ENCODE measurements at regions not wholly inside any gene's neighbourhood (a gene's known extent, or its start where the extent isn't known, plus 50 kb on each side); places are given as distances from the start of the nearest gene placed in this dataset.

GRCh38 chr12:58767496-58767895 is 152.8 kb downstream of the LRIG3 start:
- Histone ChIP-seq H3K27ac (no peak overlapping the region), H3K4me1 (peaks cover 0 to 13% of the 10 kb centered on the region in 2 donors), H3K27me3 (no peaks in the 10 kb centered on the region), H3K4me3 (no peak overlapping the region), H3K36me3 (no peaks in the 10 kb centered on the region), H3K9me3 (peaks cover 0 to 6% of the 10 kb centered on the region in 2 donors)
- no peak for TF ChIP-seq CTCF (IDR thresholded peaks at IDR 0.05)
- DNase-seq (ENCODE audit: low spot score) = no peak

GRCh38 chr12:58773986-58774385 is 146.3 kb downstream of the LRIG3 start:
- Histone ChIP-seq H3K27me3 (no peaks in the 10 kb centered on the region), H3K4me3 (no peak overlapping the region), H3K4me1 (peaks cover 0 to 15% of the 10 kb centered on the region in 2 donors), H3K27ac (no peak overlapping the region), H3K36me3 (no peaks in the 10 kb centered on the region), H3K9me3 (peaks cover 0 to 4% of the 10 kb centered on the region in 2 donors)
- no peak for DNase-seq (ENCODE audit: low spot score)
- no peak for TF ChIP-seq CTCF (IDR thresholded peaks at IDR 0.05)

GRCh38 chr12:58774731-58775130 is 145.6 kb downstream of the LRIG3 start:
- Histone ChIP-seq H3K27ac (no peak overlapping the region), H3K9me3 (no peaks in the 10 kb centered on the region), H3K4me1 (peaks cover 0 to 15% of the 10 kb centered on the region in 2 donors), H3K4me3 (no peak overlapping the region), H3K27me3 (no peaks in the 10 kb centered on the region), H3K36me3 (no peaks in the 10 kb centered on the region)
- no peak for TF ChIP-seq CTCF (IDR thresholded peaks at IDR 0.05)
- DNase-seq (ENCODE audit: low spot score) = no peak

GRCh38 chr12:58775396-58775795 is 144.9 kb downstream of the LRIG3 start:
- Histone ChIP-seq H3K9me3 (no peaks in the 10 kb centered on the region), H3K4me1 (peaks cover 0 to 15% of the 10 kb centered on the region in 2 donors), H3K36me3 (no peaks in the 10 kb centered on the region), H3K4me3 (no peak overlapping the region), H3K27ac (no peak overlapping the region), H3K27me3 (no peaks in the 10 kb centered on the region)
- DNase-seq (ENCODE audit: low spot score) = no peak
- TF ChIP-seq CTCF (IDR thresholded peaks at IDR 0.05) = no peak

GRCh38 chr12:58776144-58776543 is 144.2 kb downstream of the LRIG3 start:
- no peak for DNase-seq (ENCODE audit: low spot score)
- no peaks in the 10 kb centered on the region for H3K27me3 ChIP-seq
- no peak overlapping the region for H3K4me3 ChIP-seq
- H3K9me3 ChIP-seq = no peaks in the 10 kb centered on the region
- no peak overlapping the region for H3K27ac ChIP-seq
- H3K36me3 ChIP-seq = no peaks in the 10 kb centered on the region
- H3K4me1 ChIP-seq = peaks cover 0 to 15% of the 10 kb centered on the region in 2 donors
- TF ChIP-seq CTCF (IDR thresholded peaks at IDR 0.05) = no peak

- H3K9me3 ChIP-seq = no peaks in the 10 kb centered on the region
- no peak for DNase-seq (ENCODE audit: low spot score)
- H3K4me1 ChIP-seq = peaks cover 0 to 15% of the 10 kb centered on the region in 2 donors
- H3K27me3 ChIP-seq = no peaks in the 10 kb centered on the region
- no peaks in the 10 kb centered on the region for H3K36me3 ChIP-seq
- no peak for TF ChIP-seq CTCF (IDR thresholded peaks at IDR 0.05)
- no peak overlapping the region for H3K27ac ChIP-seq
- H3K4me3 ChIP-seq = no peak overlapping the region
These were observed 142.5 kb downstream of the LRIG3 start for GRCh38 chr12:58777815-58778214.
